SK-N-SH (cell line): ENCODE measurements at regions not wholly inside any gene's neighbourhood (a gene's known extent, or its start where the extent isn't known, plus 50 kb on each side); places are given as distances from the start of the nearest gene placed in this dataset.

ENCODE experiments used
- CTCF ChIA-PET: fragments of 300-600, 350-600 bp; formaldehyde crosslinking; extraction: SDS; loops from one replicate; lab custom pipeline; 2021; lab: Yijun Ruan, JAX
- POLR2A ChIA-PET: fragments of 350-600 bp; sonication (Branson Sonifier 250); formaldehyde crosslinking; extraction: SDS; loops from one replicate; lab custom pipeline; 2020; ENCODE audit warnings: antibody characterized with exemption, inconsistent platforms; lab: Yijun Ruan, JAX
- DNase-seq: peaks from one replicate; pipeline ENCODE4 v3.0.0; 2012
- H2AFZ ChIP-seq: fragments of 200-600 bp; sonication (generic); 2 replicates; pipeline ENCODE4 v1.8.1; 2016; ENCODE audit warnings: antibody characterized with exemption, mild to moderate bottlenecking, low read depth
- H3F3A ChIP-seq: fragments of 200-600 bp; sonication (generic); replicated peaks from 2 replicates; pipeline ENCODE3; 2016; ENCODE audit warnings: antibody characterized with exemption, mild to moderate bottlenecking; ENCODE audit not compliant: insufficient read depth
- H3K27ac ChIP-seq, 2 experiments: fragments of 200-500 bp in 1 of 2; fragments of 200-600 bp in 1 of 2; sonication (Bioruptor generic) in 1 of 2; sonication (generic), shearing (Covaris generic) in 1 of 2; 2 replicates each; pipeline versions ENCODE4 v1.5.1 to v1.6.1; 2014 to 2016; ENCODE audit warnings: low read depth in 2 of 2, inconsistent platforms in 1 of 2, low read length in 1 of 2, mild to moderate bottlenecking in 1 of 2, mixed read lengths in 1 of 2
- H3K27me3 ChIP-seq: fragments of 200-600 bp; sonication (generic), shearing (Covaris generic); 2 replicates; pipeline ENCODE4 v1.6.1; 2016; ENCODE audit warnings: mixed run types; ENCODE audit not compliant: insufficient read depth
- H3K36me3 ChIP-seq, 2 experiments: fragments of 200-500 bp in 1 of 2; fragments of 200-600 bp in 1 of 2; sonication (Bioruptor generic) in 1 of 2; sonication (generic) in 1 of 2; replicated peaks in 1 of 2; 2 replicates each; pipeline versions ENCODE3 to v1.5.1; 2014 to 2016; ENCODE audit warnings: low read length in 1 of 2, mild to moderate bottlenecking in 1 of 2; ENCODE audit not compliant: insufficient read depth in 2 of 2, control insufficient read depth in 1 of 2
- H3K4me1 ChIP-seq, 2 experiments: fragments of 200-500 bp in 1 of 2; fragments of 200-600 bp in 1 of 2; sonication (Bioruptor generic) in 1 of 2; sonication (generic), shearing (Covaris generic) in 1 of 2; 2 replicates each; pipeline versions ENCODE4 v1.5.1 to v1.6.1; 2014 to 2016; ENCODE audit warnings: low read depth in 1 of 2, low read length in 1 of 2, mixed run types in 1 of 2; ENCODE audit not compliant: insufficient read depth in 2 of 2, control insufficient read depth in 1 of 2
- H3K4me2 ChIP-seq: fragments of 200-600 bp; sonication (generic), shearing (Covaris generic); 2 replicates; pipeline ENCODE4 v1.6.1; 2017; ENCODE audit warnings: mixed run types
- H3K4me3 ChIP-seq, 2 experiments: fragments of 200-500 bp in 1 of 2; fragments of 200-600 bp in 1 of 2; sonication (Bioruptor generic) in 1 of 2; sonication (generic), shearing (Covaris generic) in 1 of 2; 2 replicates each; pipeline versions ENCODE4 v1.5.1 to v1.8.1; 2014 to 2016; ENCODE audit warnings: low read depth in 2 of 2, inconsistent platforms in 1 of 2, low read length in 1 of 2, mild to moderate bottlenecking in 1 of 2, mixed read lengths in 1 of 2, moderate library complexity in 1 of 2
- H3K79me2 ChIP-seq: fragments of 200-600 bp; sonication (generic); 2 replicates; pipeline ENCODE4 v1.8.1; 2017; ENCODE audit warnings: mild to moderate bottlenecking; ENCODE audit not compliant: insufficient read depth
- H3K9ac ChIP-seq: fragments of 200-600 bp; sonication (generic); 2 replicates; pipeline ENCODE4 v1.6.1; 2017; ENCODE audit warnings: mixed run types
- H3K9me2 ChIP-seq: fragments of 200-600 bp; sonication (generic); 2 replicates; pipeline ENCODE4 v1.6.1; 2017; ENCODE audit warnings: mixed run types
- H3K9me3 ChIP-seq: fragments of 200-600 bp; sonication (generic); 2 replicates; pipeline ENCODE4 v1.6.1; 2017; ENCODE audit warnings: mixed run types, mild to moderate bottlenecking, moderate library complexity
- H4K20me1 ChIP-seq: fragments of 200-600 bp; sonication (generic); 2 replicates; pipeline ENCODE4 v1.6.1; 2017; ENCODE audit warnings: mild to moderate bottlenecking, mixed run types; ENCODE audit not compliant: insufficient read depth
- ELF1 ChIP-seq: IDR thresholded peaks from 2 replicates; pipeline ENCODE4 v1.4.0; 2012
- EP300 ChIP-seq, 2 experiments: IDR thresholded peaks; 2 replicates each; pipeline versions ENCODE4 v1.4.0 to v1.6.1; 2012; ENCODE audit warnings: borderline replicate concordance in 1 of 2, low read depth in 1 of 2, low read length in 1 of 2
- EZH2phosphoT487 ChIP-seq: fragments of 200-600 bp; sonication (generic); IDR thresholded peaks from 2 replicates; pipeline ENCODE4 v1.6.1; 2017; ENCODE audit warnings: low read depth, mixed run types, mild to moderate bottlenecking, antibody characterized with exemption, moderate library complexity, borderline replicate concordance
- FOXJ3 ChIP-seq: sonication (generic); formaldehyde crosslinking; IDR thresholded peaks from 2 replicates; pipeline ENCODE4 v1.5.1; 2020; ENCODE audit warnings: mild to moderate bottlenecking, missing genetic modification reagents
- FOXM1 ChIP-seq: IDR thresholded peaks from 2 replicates; pipeline ENCODE4 v1.4.0; 2012; ENCODE audit warnings: low read depth, mild to moderate bottlenecking
- GABPA ChIP-seq: IDR thresholded peaks from 2 replicates; pipeline ENCODE4 v1.4.0; 2012; ENCODE audit warnings: low read depth, mild to moderate bottlenecking
- MEF2A ChIP-seq: IDR thresholded peaks from 2 replicates; pipeline ENCODE4 v1.4.0; 2012; ENCODE audit warnings: low read depth, borderline replicate concordance
- MXI1 ChIP-seq: IDR thresholded peaks from 2 replicates; pipeline ENCODE4 v1.6.1; 2012; ENCODE audit warnings: mild to moderate bottlenecking, low read depth, low read length, improper control_type of control experiment
- NRF1 ChIP-seq: IDR thresholded peaks from 2 replicates; pipeline ENCODE4 v1.6.1; 2012; ENCODE audit warnings: low read depth, mild to moderate bottlenecking, low read length
- RAD21 ChIP-seq: IDR thresholded peaks from 2 replicates; pipeline ENCODE4 v1.6.1; 2012; ENCODE audit warnings: mild to moderate bottlenecking, low read length
- RCOR1 ChIP-seq: fragments of 150-350 bp; IDR thresholded peaks from 2 replicates; pipeline ENCODE4 v1.6.1; 2017; ENCODE audit warnings: antibody characterized with exemption, low read length
- RFX5 ChIP-seq: IDR thresholded peaks from 2 replicates; pipeline ENCODE4 v1.6.1; 2012; ENCODE audit warnings: mild to moderate bottlenecking, improper control_type of control experiment, low read length
- RXRA ChIP-seq: IDR thresholded peaks from 2 replicates; pipeline ENCODE4 v1.4.0; 2012; ENCODE audit warnings: low read depth, mild to moderate bottlenecking, borderline replicate concordance
- WGBS: methylation state at CpG from one replicate; pipeline ENCODE4 v1.1.6; 2017; ENCODE audit warnings: low lambda C conversion rate; 5-methylcytosine and 5-hydroxymethylcytosine counted together
- TF ChIP-seq, protein P1 (sequence below): IDR thresholded peaks from 2 replicates; pipeline ENCODE4 v1.6.1; 2012; ENCODE audit warnings: mild to moderate bottlenecking, low read depth, low read length, moderate library complexity
- TF ChIP-seq, protein P2 (sequence below): IDR thresholded peaks from 2 replicates; pipeline ENCODE4 v1.4.0; 2012; ENCODE audit warnings: low read depth
- TF ChIP-seq, protein P3 (sequence below): IDR thresholded peaks from 2 replicates; pipeline ENCODE4 v1.4.0; 2012; ENCODE audit warnings: low read depth, borderline replicate concordance

DNA sequence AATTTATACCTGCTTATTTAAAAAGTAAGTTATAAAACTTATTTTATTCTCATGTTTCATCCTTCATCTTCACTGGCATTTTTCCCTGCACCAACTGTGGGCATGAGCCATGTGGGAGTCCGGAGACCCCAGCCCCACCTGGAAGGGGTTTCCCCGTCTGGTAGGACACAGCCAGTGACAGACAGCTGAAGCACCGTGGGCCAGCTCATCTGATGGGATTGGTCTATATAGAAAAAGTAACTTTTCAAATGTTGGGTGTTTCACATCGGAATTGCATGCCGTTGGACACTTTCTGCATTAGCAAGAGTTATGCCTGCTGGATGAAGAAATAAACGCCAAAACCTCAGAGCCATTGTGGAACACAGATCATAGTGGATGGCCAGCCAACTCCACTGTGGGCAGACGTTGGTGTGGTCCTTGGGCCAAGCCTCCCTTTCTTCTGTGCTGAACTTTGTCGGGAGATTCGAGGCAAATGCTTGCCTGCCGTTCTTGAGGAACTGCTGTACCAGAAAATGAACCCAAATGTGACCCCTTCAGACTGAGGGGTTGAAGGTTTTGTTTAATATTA lies 1329.3 kb downstream of the TBC1D22A start (continued):
- TF ChIP-seq, protein P1, sequence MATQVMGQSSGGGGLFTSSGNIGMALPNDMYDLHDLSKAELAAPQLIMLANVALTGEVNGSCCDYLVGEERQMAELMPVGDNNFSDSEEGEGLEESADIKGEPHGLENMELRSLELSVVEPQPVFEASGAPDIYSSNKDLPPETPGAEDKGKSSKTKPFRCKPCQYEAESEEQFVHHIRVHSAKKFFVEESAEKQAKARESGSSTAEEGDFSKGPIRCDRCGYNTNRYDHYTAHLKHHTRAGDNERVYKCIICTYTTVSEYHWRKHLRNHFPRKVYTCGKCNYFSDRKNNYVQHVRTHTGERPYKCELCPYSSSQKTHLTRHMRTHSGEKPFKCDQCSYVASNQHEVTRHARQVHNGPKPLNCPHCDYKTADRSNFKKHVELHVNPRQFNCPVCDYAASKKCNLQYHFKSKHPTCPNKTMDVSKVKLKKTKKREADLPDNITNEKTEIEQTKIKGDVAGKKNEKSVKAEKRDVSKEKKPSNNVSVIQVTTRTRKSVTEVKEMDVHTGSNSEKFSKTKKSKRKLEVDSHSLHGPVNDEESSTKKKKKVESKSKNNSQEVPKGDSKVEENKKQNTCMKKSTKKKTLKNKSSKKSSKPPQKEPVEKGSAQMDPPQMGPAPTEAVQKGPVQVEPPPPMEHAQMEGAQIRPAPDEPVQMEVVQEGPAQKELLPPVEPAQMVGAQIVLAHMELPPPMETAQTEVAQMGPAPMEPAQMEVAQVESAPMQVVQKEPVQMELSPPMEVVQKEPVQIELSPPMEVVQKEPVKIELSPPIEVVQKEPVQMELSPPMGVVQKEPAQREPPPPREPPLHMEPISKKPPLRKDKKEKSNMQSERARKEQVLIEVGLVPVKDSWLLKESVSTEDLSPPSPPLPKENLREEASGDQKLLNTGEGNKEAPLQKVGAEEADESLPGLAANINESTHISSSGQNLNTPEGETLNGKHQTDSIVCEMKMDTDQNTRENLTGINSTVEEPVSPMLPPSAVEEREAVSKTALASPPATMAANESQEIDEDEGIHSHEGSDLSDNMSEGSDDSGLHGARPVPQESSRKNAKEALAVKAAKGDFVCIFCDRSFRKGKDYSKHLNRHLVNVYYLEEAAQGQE: no peak
- TF ChIP-seq NRF1 (no peak), ELF1 (no peak), RAD21 (no peak), RXRA (no peak), RCOR1 (no peak), EP300 (IDR thresholded peaks at IDR 0.05; ENCODE audit: borderline replicate concordance in 1 of 2, low read depth in 1 of 2, low read length in 1 of 2) (no peak), FOXJ3 (no peak)
- TF ChIP-seq, protein P2, sequence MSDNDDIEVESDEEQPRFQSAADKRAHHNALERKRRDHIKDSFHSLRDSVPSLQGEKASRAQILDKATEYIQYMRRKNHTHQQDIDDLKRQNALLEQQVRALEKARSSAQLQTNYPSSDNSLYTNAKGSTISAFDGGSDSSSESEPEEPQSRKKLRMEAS: no peak

DNA sequence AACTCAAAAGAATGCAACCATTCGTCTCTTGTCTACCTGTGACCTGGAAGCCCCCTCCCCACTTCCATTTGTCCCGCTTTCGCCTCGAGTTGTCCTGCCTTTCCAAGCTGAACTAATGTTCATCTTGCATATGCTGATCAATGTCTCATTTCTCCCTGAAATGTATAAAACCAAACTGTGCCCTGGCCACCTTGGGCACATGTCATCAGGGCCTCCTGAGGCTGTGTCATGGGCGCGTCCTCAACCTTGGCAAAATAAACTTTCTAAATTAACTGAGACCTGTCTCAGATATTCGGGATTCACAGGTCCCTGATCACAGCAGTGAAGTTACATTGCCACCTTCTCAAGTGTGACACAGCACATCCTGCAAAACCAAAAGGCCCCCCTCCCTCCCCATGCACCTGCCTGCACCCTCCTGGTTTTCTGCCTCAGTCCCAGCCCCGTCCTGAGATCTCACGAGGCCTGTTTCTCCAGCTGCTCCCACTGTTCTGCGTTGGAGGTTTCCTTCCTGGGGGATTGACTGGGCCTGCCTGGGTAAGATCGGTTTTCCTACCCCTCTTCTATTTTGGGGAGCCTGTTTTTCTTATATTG lies 1328.7 kb downstream of the TBC1D22A start:
- Histone ChIP-seq H3F3A (no peaks in the 10 kb centered on the region), H3K36me3 (no peaks in the 10 kb centered on the region), H3K9ac (no peak overlapping the region), H3K27me3 (peaks cover 13% of the 10 kb centered on the region), H3K9me2 (no peaks in the 10 kb centered on the region), H3K4me1 (no peaks in the 10 kb centered on the region), H3K79me2 (no peaks in the 10 kb centered on the region), H3K9me3 (no peaks in the 10 kb centered on the region), H2AFZ (no peak overlapping the region), H3K4me3 (no peak overlapping the region), H4K20me1 (no peaks in the 10 kb centered on the region), H3K27ac (no peak overlapping the region), H3K4me2 (no peak overlapping the region)
- WGBS: 32% methylated on average over 11 of the region's 11 CpGs
- no peak for TF ChIP-seq EZH2phosphoT487
- no peak for TF ChIP-seq GABPA
- no peak for TF ChIP-seq FOXM1
- TF ChIP-seq MXI1: no peak
- no peak for TF ChIP-seq MEF2A
- no peak for TF ChIP-seq NRF1
- TF ChIP-seq RAD21: no peak
- TF ChIP-seq, protein P3, sequence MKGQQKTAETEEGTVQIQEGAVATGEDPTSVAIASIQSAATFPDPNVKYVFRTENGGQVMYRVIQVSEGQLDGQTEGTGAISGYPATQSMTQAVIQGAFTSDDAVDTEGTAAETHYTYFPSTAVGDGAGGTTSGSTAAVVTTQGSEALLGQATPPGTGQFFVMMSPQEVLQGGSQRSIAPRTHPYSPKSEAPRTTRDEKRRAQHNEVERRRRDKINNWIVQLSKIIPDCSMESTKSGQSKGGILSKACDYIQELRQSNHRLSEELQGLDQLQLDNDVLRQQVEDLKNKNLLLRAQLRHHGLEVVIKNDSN: no peak
- TF ChIP-seq RFX5: no peak
- TF ChIP-seq, protein P1: no peak
- POLR2A ChIA-PET: no interaction called here
- CTCF ChIA-PET: interaction anchor here (0.7 kb wide), 1 partner anchor 38 kb away, joined by 3 read pairs; no protein-coding TSS in a partner anchor
- DNase-seq: no peak
